ENCODE measurements at regions not wholly inside any gene's neighbourhood (a gene's known extent, or its start where the extent isn't known, plus 50 kb on each side); places are given as distances from the start of the nearest gene placed in this dataset.

DNA sequence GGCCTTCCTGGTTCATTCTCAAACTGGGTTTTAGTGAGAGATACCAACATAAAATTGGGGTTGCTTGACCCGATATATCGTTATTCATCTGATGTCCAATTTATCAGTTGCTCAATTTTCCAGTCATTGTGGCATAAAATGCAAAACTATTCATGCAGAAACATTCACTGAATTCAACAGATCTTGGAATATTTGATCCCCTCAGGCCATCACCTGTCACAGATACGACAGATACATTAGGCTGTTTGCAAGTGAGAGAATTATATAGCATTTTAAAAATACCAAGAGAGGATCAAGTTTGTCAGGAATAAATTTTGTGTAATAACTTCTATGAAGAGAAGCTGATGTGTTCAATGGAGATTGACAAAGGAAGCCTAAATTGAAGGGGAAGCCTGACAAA is 67.1 kb downstream of the MAP10 start:
- DNase-seq (ENCODE audit: low spot score in 2 of 2, unreplicated experiment in 2 of 2): no peak
- H3K4me3 Mint-ChIP-seq: no peak overlapping the region
- TF ChIP-seq CTCF (IDR thresholded peaks at IDR 0.05; ENCODE audit: unreplicated experiment): no peak
- H3K4me1 Mint-ChIP-seq: peaks cover 40% of the 10 kb centered on the region
- peak overlapping the region; percentile 52 for H3K27ac Mint-ChIP-seq
- no peaks in the 10 kb centered on the region for H3K36me3 Mint-ChIP-seq
- H3K9me3 Mint-ChIP-seq: peaks cover 5% of the 10 kb centered on the region
- H3K27me3 Mint-ChIP-seq (ENCODE audit: low read depth): no peaks in the 10 kb centered on the region

GRCh38 chr1:232872738-232873137 is 67.5 kb downstream of the MAP10 start:
- Mint-ChIP-seq H3K9me3 (peaks cover 5% of the 10 kb centered on the region), H3K27ac (peak overlapping the region; percentile 52), H3K4me1 (peaks cover 39% of the 10 kb centered on the region), H3K27me3 (ENCODE audit: low read depth) (no peaks in the 10 kb centered on the region), H3K36me3 (no peaks in the 10 kb centered on the region), H3K4me3 (no peak overlapping the region)
- TF ChIP-seq CTCF (IDR thresholded peaks at IDR 0.05; ENCODE audit: unreplicated experiment): no peak
- peak in 1 of 2 experiments; percentile 22 for DNase-seq (ENCODE audit: low spot score in 2 of 2, unreplicated experiment in 2 of 2)

- Mint-ChIP-seq H3K4me1 (peaks cover 36% of the 10 kb centered on the region), H3K36me3 (no peaks in the 10 kb centered on the region), H3K9me3 (peaks cover 5% of the 10 kb centered on the region), H3K27ac (no peak overlapping the region), H3K27me3 (ENCODE audit: low read depth) (no peaks in the 10 kb centered on the region), H3K4me3 (no peak overlapping the region)
- no peak for TF ChIP-seq CTCF (IDR thresholded peaks at IDR 0.05; ENCODE audit: unreplicated experiment)
- peak in 1 of 2 experiments; percentile 32 for DNase-seq (ENCODE audit: low spot score in 2 of 2, unreplicated experiment in 2 of 2)
Measured at GRCh38 chr1:232873412-232873811, 68.2 kb downstream of the MAP10 start.

DNA sequence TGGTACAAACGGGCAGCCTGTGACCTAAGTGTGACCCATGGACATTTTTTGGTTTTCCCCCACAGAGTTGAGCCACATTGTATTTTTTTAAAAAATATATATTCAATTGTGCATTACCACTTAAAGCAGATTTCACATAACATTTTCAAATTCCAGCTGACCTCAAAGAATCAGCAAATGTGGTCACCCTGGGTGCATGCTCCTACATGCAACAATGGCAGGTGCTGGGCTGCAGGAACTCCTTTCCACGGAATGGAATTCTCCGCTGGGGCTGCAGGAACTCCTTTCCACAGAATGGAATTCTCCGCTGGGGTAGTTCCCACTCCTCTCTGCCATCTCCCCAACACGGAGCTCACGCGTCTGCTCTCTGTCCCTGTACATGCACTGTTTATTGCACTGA is 68.7 kb downstream of the MAP10 start:
- TF ChIP-seq CTCF (IDR thresholded peaks at IDR 0.05; ENCODE audit: unreplicated experiment): no peak
- H3K27me3 Mint-ChIP-seq (ENCODE audit: low read depth): no peaks in the 10 kb centered on the region
- H3K9me3 Mint-ChIP-seq: peaks cover 5% of the 10 kb centered on the region
- DNase-seq (ENCODE audit: low spot score in 2 of 2, unreplicated experiment in 2 of 2): peak in 1 of 2 experiments; percentile 29
- H3K27ac Mint-ChIP-seq: no peak overlapping the region
- H3K36me3 Mint-ChIP-seq: no peaks in the 10 kb centered on the region
- no peak overlapping the region for H3K4me3 Mint-ChIP-seq
- H3K4me1 Mint-ChIP-seq: peaks cover 32% of the 10 kb centered on the region

DNA sequence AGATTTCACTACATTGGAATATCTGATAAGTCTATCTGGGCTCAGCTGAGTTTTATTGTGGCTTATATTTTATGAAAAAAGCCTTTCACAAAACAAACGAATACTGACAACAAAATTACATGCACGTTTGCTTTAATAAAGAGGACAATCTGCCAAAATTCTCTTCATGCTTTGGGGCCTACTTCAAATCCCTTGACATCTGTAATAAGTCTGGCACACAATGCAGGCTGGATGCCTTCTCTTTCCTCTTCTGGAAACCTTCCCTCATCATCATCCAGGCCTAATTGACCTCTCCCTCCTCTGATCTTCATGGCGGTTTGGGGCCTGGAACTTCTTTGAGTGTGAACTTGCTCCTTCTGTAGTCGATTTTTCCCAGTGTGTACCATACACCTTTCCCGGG is 70.3 kb downstream of the MAP10 start:
- Mint-ChIP-seq H3K36me3 (no peaks in the 10 kb centered on the region), H3K27ac (no peak overlapping the region), H3K27me3 (ENCODE audit: low read depth) (no peaks in the 10 kb centered on the region), H3K4me1 (peaks cover 23% of the 10 kb centered on the region), H3K4me3 (no peak overlapping the region), H3K9me3 (peaks cover 5% of the 10 kb centered on the region)
- peak in 1 of 2 experiments; percentile 5 for DNase-seq (ENCODE audit: low spot score in 2 of 2, unreplicated experiment in 2 of 2)
- TF ChIP-seq CTCF (IDR thresholded peaks at IDR 0.05; ENCODE audit: unreplicated experiment): no peak
